ENCODE measurements at regions not wholly inside any gene's neighbourhood (a gene's known extent, or its start where the extent isn't known, plus 50 kb on each side); places are given as distances from the start of the nearest gene placed in this dataset.
"Not testable (repeated sequence)": the region's sequence is repeated elsewhere in the genome, so short reads cannot be mapped to it uniquely, and the experiment has no call there.

DNA sequence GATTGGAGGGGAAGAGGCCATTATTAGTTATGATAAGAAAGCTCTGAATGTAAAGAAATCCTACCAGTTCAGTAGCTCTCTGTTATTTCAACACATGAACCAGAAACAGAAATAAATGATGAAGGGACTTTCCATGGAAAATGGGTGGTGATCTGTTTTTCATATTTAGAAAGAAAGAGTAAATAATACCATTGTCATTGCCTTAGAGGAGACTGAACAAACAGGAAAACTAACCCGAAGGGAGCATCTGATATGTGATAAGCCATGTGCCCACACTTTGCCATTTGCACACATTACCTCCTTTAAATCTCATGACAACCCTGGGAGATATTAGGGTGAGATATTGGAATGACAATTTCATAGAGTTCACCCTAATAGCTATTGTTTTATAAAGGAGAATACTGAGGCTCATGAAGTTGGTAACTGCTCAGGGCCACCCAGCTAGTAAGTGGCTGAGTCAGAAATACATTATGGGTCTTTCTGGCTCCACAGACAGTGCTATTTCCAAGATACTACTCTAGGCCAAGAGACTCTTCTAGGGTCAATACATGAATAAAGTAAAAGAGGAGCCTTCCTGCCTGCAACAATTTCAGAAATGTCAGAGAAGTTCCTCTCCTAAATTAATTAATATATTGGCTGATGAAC is 111.0 kb upstream of the SLIT3 start:
- DNase-seq, result no peak

DNA sequence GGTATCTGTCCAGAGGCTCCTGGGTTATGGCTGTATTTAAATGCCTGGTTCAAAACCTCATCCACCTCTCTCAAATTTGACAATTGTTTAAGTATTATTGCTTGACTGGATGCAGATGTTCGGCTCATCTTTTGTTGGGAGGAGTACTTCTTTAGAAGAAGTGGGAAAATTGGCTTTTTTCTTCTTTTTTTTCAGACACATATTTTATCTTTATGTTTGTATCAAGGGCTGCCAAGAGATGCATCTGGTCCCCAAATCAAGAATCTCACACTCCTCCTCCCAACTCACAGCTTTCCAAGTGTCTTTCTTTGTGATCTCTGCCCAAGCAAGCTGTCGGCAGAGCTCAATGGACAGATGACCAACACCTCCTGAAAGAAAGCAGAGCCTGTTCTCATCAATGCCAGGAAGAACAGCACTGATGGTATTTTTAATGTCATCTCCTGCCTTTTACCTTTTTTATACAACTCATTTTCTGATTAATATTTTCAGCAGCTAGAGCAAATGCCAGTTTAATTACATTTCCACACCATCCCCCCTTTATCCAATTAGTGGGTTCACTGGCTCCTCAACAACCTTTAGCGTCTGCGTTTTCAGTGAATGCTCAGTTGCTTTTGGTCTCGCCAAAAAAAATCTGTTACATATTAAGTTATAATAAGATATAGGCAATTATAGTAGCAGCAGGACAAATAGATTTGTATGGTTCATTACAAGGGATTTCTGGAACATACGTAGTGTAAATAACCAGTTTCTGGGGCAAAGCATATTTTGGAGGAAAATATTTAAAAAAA is 110.3 kb upstream of the SLIT3 start:
- no peak for DNase-seq

DNA sequence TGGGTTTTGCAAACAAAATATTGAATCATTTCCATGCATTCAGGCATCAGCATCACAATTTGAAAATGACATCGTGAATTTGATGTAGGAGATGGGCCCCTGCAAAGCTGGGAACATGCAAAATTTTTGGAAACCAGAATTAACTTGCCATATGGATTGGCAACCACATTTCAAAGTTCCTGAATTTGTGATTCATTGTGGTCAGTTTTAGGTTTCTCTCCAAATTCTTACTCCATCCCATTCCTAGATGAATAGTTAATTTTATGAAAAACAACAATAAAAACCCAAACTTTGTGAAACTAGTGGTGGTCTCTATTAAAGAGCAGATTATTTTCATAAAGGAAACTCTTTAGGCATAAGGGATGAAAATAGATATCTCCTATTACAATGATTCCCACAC is 107.8 kb upstream of the SLIT3 start:
- DNase-seq, result no peak

DNA sequence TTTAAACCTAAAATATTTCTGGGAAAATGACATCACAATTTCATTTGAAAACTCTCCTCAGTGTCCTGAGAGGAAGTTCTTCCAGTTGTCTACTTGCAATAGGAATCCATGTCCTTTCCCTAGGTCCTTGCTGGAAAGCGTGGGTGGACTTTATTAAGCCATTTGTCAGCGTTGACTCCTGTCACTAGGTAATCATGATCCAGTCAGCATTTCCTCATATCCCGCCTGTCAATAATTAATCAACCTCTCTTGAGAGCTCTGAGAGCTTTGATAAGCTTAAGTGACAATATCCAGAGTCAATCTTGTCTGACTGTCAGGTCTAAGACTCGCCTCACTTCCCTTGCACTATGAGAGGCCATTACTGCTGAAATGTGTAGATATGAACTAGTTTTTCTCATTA is 107.2 kb upstream of the SLIT3 start:
- no peak for DNase-seq

DNA sequence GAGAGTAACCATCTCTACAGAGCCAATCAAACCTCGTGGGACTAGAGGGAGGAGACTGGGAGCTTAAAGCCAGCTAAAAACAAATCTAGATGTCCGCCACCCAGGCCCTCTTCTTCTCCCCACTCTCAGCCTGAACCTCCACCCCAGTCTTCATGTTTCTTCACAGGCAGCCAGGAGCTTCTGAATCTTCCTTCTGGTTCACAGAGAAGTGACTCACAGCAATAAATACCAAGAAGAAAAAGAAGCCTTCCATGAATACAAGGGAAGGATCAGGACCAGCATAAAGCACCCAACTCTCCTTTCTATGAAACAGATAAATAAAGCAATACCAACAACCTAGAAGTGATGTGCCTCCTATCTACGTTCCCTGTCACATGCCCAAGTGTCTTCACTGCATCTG is 103.3 kb upstream of the SLIT3 start:
- DNase-seq, result no peak

DNA sequence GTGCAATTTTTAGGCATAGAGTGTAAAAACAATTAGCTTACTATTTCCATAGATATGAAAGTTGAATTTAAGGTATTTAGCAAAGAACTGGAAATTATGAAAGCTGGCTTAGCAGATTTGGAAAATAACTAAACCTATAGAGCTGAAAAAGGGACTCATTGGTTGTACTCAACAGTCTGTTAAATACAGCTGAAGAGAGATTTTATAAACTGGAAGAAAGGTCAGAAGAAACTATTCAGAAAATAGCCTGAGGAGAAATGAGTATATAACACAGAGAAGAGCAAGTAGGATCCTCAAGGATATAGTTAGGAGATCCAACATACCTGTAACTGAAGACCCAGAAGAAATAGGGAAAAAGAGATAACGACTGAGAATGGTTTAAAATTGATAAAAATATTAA is 97.6 kb upstream of the SLIT3 start:
- no peak for DNase-seq

DNA sequence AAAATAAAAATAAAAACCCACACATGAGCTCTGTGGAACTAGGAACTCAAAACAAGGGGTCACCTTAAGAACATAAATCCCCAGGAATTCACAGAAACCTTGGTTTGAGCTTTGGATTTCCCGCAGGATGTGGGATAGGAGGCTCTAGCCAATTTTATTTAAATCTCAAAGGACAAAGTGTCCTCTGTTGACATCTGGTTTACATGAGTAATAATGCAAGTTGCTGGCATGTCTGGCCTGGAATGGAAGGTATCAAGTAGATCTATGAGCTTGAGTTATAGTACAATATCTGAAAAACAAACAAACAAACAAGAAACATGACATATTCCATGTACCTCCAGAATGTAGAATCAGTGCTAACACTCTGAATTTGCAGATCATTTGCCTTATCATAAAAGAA is 94.2 kb upstream of the SLIT3 start:
- no peak for DNase-seq

DNA sequence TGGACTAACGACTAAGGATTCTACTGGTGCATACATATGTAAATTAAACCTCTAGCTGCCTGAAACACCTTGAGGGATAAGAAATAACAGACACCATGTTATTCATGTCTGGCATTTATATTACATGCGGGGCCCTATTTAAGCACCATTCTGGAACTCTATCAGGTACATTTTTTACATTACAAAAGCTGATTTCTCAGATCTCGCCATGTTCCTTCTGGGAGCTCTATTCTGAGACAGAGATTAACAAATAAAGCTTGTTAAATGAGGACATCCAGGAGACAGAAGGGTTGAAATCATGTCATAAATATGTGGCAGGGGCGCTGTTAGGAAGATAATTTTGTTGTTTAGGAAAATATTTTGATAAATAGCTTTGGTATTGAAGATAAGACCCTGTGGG is 93.4 kb upstream of the SLIT3 start:
- DNase-seq, result no peak

DNA sequence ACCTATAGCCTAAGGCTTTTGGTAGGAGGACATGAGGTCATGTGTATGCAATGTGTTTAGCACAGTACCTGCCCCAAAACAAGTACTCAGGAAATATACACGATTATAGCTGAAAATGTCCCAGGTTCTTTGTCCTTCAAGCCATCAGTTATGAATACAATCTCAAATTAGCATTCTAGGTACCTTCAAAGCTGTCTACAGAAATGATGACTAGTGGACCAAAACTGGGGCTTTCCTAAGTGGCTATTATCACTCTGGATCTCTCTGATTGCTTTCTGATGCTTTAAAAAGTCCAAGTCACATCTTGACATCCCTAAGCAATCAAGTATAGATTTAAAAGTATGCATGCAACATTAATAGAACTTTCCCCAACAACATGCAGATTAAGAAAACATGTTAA is 93.0 kb upstream of the SLIT3 start:
- no peak for DNase-seq

DNA sequence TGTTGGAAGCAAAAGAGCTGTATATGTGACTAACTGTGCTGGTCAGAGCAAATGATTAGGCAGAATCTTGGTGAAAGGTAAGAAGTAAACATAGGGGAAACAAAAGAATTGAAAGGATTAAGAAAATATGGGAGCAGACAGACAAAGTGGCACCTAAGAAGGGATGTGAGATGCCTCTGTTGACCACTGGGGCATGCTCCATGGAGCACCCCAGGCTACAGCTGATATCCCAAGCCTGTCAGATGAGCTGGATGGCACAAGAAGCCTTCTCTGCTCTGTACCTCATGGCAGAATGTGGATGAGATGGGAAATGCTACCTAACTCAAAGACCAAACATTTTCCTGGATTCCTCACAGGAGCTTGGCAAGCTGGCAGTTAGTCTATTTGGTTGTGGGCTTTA is 89.3 kb upstream of the SLIT3 start:
- no peak for DNase-seq

DNA sequence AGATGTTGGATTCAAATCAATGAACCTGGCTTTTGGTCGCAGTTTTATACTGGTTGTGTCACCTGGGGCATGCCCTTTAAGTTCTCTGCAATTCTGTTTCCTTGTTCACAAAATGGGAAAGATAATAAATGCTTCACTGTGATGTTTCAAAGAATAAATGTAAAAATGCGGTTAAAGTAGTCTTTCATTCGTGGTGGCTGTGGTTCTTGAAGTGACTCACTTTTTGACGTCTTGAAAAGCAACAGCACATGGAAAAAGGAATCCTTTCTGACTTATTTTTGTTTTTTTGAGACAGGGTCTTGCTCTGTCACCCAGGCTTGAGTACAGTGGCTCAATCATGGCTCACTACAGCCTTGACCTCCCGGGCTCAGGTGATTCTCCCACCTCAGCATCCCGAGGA is 88.4 kb upstream of the SLIT3 start:
- no peak for DNase-seq

DNA sequence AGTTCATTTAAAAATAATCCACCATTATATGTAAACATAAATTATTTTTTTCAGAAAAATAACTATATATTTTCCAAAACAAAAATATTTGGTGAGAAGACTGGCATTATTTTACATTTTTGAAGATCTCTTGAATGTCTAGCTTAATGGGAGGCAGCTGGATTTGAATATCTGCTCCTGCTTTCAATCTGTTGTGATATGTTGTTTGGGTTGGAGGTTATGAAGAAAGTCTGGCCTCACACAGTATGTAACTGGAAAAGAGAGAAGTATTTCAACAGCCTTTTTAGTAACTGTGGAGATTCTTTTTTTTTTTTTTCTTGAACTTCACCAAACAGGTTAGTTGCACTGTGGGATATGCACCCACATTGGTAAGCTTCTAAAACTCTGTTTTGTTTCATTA is 84.7 kb upstream of the SLIT3 start:
- no peak for DNase-seq

DNA sequence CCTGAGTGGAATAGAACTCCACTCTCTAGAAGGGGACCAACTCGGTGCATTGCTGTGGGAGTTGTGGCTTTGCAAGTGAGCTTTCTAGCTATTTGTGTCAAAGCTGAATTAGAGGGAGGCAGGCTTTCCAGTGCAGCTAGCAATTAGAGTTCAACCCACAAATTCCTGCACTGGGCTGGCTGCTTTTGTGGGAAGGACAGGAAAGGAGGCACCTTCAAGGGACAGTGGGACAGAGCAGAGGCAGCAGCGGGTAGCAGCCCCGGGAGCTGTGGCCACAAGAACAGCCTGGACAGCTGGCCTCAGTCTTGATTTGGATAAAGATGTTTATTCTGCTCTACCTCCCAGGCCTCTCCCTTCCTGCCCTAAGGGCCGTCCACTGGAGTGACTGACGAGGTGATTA is 83.7 kb upstream of the SLIT3 start:
- no peak for DNase-seq

DNA sequence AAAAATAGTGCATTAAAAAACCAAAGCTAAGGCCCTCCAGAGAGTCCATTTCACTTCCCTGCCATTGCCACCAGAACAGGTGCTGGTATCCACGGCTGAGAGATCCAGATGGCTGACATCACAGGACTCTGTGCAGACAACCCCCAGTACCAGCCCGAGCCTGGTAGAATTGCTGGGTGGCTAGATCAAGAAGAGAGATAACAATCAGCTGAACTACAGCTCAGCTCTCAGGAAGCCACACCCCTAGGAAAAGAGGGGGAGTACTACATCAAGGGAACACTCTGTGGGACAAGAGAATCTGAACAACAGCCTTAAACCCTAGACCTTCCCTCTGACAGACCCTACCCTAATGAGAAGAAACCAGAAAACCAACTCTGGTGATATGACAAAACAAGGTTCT is 73.8 kb upstream of the SLIT3 start:
- no peak for DNase-seq

DNA sequence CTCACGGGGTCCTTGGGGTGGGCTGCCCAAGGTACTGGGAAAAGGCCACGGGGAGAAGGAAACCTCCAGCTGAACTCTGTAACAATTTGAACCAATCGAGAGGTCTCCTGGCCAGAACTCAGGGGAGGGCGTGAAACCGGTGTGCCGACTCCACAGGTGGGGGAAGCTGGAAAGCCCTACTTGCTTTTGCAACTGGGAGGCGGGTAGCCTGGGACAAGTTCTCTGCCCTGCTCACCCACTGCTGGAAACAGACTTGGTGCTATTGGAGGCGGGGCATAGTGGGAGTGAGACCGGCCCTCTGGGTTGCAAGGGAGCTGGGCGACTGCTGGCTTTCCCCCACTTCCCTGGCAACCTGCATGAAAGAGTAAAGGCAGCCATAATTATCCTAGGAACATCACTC is 73.2 kb upstream of the SLIT3 start:
- DNase-seq, result no peak

DNA sequence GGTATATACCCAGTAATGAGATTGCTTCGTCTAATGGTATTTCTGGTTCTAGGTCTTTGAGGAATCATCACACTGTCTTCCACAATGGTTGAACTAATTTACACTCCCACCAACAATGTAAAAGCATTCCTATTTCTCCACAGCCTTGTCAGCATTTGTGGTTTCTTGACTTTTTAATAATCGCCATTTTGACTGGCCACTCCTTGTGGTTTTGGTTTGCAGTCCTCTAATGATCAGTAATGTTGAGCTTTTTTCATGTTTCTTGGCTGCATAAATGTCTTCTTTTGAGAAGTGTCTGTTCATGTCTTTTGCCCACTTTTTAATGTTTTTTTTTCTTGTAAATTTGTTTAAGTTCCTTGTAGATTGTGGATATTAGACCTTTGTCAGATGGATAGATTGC is 70.9 kb upstream of the SLIT3 start:
- not testable (repeated sequence) for DNase-seq

DNA sequence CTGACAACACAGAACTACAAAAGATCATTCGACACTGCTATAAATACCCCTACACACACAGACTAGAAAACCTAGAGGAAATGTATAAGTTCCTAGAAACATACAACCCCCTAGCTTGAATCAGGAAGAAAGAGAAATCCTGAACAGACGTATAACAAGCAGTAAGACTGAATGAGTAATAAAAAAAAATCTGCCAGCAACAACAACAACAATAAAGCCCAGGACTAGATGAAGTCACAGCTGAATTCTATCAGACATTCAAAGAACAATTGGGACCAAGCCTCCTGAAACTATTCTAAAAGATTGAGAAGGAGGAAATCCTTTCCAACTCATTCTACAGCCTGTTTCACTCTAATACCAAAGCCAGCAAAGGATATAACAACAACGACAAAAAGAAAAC is 68.2 kb upstream of the SLIT3 start:
- no peak for DNase-seq

DNA sequence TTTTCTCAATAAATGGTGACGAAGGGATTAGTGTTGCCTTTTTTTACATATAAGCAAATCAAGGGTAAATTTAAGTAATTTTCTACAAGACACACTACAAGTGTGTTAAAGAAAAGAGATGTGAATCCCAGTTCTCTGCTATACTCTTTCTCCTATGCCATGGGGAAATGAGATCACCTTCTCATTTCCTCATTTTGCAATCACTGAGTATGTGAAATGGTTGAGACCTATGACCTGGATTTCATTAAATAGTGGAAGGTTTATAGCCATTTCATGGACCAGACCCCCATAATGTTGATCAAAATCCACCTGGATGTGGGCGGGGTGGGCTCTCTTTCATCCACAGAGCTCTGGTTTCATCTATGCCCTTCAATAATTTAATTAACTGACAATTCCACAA is 66.9 kb upstream of the SLIT3 start:
- DNase-seq, result peak; percentile 16 to 27

DNA sequence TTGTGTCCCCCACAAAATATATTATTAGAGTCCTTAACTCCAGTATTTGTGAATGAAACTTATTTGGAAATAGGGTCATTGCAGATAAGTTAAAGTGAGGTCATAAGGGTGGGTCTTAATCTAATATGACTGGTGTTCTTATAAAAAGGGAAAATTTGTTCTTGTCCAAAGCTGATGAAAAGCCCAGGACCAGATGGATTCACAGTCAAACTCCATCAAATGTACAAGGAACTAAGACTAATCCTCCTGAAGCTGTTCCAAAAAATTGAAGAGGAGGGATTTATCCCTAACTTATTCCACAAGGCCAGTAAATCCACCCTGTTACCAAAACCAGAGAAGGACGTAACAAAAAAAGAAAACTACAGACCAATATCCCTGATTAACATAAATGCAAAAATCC is 56.4 kb upstream of the SLIT3 start:
- no peak for DNase-seq

DNA sequence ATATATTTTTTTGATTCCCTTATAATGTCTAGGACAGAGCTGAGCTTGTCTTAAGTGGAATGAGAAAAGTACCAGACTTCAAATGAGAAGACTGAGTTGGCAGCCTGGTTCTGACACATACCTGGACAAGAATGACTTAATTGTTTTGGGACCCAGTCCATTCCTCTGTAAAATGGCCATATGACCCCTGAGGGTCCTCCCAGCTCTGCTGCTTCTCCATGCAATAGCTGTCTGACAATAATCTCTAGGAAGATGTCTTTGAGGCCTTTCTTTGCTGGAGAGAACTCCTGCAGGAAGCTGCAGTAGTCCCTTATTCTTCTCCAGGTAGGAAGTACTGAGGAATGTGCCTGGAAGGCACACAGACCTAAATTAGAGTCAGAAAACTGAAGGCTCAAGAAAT is 55.9 kb upstream of the SLIT3 start:
- DNase-seq, result no peak

DNA sequence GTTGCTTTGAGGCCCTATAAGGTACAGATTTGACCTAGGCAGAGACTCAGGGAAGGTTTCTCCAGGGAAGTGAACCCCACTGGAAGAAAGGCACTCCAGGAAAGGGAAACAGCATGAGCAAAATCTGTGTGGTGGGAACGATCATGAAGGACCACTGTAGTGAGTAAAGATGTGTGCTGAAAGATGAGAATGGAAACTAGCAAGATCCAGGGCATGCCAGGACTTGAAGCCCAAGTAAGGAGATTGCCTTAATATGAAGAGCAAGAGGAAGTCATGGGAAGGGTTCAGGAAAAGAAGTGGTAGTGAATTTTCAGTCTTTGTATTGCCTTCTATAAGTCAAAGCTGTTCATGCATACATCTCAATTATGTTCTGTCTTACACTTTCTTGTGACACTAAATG is 55.2 kb upstream of the SLIT3 start:
- DNase-seq, result no peak

DNA sequence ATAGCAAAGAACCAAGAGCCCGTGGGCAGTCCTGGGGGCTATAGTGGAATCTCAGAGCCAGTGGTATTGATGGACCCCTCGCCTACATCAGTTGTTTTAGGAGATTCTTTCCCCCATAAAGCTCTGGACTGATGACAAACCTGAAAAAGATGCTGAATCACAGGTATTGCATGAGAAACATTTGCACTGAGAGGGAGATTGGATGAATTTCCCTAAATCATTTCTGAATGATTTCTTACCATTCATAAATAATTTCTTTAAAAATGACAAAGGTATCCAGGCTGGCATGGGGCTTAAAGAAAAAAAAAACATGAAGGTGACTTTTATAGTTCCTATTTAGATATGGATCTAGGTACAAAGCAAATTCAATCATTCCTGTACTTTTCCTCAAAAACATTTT is 54.0 kb upstream of the SLIT3 start:
- no peak for DNase-seq

DNA sequence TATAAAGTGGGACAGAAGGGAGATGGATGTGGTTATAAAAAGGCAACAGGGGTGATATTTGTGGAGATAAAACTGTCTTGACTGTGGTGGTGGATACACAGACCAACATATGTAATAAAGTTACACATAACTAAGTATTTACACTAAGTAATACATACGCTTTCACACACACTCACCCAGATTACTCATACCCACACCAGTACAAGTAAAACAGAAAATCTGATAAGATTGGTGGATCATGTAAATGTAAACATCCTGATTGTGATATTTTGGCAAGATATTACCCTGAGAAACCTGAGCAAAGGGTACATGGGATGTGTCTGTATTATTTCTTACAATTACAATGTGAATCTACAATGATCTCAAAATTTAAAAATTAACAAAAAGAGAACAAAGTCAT is 53.3 kb upstream of the SLIT3 start:
- no peak for DNase-seq

DNA sequence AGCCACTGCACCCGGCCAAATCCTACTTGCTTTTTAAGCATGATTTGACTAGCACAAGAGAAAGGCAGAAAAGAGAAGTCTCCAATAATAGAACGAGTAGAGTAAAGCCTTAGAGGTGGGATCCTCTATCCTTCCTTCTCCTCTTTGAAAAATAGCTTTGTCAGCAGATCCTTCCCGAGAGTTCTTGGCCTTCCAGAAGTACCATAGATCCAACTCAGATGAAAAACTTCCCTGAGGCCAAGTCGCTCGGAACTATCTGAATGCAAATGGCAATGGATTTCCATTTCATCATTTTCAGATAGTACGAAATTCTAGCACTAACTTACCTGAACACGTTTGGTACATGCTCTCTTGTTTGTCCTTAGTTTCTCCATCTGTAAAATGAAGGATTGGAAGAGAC is 52.0 kb upstream of the SLIT3 start:
- DNase-seq, result no peak

DNA sequence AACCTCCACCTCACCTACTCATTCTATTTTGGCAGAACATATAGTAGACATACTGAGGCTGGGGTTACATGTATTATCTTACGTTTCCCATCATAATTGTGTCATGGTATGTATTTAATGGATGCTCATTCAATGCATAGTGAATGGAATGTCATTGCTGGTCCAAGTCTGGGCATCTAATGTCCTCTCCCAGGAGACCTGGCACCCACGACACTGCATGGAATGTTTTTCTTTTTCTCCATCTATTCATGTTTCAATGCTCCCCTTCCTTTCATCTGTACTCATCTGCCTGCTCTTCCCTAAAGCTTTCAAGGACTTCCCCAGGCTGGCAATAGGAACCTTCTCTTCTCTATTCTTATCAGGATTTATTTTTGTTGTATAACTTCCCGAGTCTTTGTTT is 50.8 kb upstream of the SLIT3 start:
- DNase-seq, result no peak

Measured in inflammatory macrophage treated with lipopolysaccharide for 1 hour (primary cell).